ENCODE measurements at regions not wholly inside any gene's neighbourhood (a gene's known extent, or its start where the extent isn't known, plus 50 kb on each side); places are given as distances from the start of the nearest gene placed in this dataset.

GRCh38 chr1:79682478-79682877 lies 675.9 kb upstream of the ADGRL4 start:
- TF ChIP-seq CTCF (IDR thresholded peaks at IDR 0.05) (no peak), POLR2A (IDR thresholded peaks at IDR 0.05) (no peak), EP300 (IDR thresholded peaks at IDR 0.05) (no peak), POLR2AphosphoS5 (IDR thresholded peaks at IDR 0.05) (no peak)

Measured in sigmoid colon (tissue), 4 donors.